Cerebellar nuclear complex (tissue), 1 donor: ENCODE measurements at regions not wholly inside any gene's neighbourhood (a gene's known extent, or its start where the extent isn't known, plus 50 kb on each side); places are given as distances from the start of the nearest gene placed in this dataset.

Experiments
- DNase-seq, 2 experiments: peaks; one replicate each; lab custom pipeline; 2025; lab: John Stamatoyannopoulos, UW

DNA sequence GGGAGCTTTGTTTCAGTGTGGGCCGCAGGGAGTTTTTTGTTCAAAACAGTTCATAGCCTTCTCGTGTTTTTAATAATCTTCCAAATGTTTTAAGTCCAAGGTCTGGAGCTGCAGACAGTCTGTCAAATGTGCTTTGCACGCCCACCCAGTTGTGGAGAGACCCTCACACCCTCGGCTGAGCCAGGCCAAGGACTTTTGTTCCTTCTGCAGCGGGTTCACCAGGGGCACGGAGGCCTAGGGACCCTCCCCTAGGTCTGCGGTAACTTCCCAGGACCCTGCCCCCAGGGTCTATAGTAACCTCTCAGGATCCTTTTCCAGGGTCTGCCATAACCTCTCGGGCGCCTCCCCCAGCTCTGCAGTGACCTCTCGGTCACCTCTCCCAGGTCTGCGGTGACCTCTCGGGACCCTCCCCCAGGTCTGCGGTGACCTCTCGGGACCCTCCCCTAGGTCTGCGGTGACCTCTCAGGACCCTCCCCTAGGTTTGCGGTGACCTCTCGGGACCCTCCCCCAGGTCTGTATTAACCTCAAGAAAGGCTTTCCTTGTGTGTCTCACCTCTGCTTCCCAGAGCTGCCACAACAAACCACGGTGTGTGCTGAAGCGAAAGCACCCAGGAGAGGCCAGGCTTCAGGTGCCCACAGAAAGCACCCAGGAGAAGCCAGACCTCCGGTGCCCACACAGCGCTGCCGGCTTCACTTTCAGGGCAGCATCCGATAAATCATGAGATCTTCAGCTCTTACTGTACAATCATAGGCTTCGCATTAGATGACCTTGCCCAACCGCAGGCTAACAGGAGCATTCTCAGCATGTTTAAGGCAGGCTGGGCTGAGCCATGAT, 301.9 kb upstream of the SALL3 start:
- no peak for DNase-seq

DNA sequence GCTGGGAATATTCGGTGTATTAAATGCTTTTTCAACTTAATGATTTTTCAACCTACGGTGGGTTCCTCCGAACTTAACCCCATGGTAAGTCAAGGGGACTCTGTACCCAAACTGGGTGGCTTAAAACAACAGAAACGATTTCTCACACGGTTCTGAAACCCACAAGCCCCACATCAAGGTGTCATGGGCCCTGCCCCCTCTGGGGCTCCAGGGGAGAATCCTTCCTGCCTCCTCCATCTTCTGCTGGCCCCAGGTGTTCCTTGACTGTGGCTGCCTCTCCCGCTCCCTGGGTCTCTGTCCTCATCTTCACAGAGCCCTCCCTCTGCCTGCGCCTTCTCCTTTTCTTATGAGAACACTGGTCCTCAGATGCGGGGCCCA, 301.3 kb upstream of the SALL3 start:
- no peak for DNase-seq

DNA sequence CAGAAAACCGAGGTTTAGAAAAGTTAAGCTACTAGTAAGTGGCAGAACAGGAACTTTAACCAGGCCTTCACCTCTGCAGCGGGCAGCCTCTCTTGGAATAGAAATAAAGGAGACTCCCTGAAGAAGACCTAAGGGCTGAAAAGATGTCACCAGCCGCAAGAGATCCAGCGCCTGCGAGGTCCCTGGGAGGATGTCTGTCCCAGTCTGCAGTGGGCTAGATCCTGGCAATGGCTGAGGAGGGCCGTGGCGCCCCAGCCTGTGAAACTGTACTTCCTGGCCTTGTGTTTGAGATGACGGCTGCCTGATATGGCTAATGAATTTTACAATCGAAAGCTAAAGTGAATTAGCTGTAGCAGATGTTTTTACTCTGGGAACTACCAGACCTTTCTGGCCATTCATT, 300.6 kb upstream of the SALL3 start:
- no peak for DNase-seq

DNA sequence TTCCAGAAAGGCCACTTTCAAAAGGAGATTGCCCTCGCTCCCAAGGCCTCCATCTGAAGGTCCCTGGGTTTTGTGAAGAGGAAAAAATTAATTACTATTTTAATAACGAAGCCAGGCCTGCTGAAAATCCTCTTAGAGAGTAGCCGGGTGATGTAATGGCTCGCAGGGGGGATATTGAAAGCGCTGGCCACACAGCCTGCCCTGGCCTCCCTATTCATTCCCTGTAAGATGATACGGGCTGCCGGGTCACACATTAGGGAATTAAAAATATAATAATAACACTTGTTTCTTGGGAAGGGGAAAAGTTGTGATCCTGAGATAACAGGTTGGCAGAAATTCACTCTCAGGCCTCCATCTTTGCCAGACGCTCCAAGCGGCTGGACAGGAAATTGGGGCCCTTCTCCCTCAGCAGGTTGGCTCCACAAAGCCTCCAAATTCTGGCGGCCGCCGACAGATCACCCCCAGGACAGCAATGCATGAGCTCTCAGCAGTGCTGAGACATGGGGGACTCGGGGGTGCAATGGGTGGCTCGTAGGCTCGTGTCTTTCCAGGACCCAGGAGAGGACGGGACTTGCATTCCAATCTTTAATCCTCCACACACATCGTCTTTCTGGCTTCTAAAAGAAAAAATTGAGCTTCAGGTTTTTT, 299.9 kb upstream of the SALL3 start:
- DNase-seq = no peak

DNA sequence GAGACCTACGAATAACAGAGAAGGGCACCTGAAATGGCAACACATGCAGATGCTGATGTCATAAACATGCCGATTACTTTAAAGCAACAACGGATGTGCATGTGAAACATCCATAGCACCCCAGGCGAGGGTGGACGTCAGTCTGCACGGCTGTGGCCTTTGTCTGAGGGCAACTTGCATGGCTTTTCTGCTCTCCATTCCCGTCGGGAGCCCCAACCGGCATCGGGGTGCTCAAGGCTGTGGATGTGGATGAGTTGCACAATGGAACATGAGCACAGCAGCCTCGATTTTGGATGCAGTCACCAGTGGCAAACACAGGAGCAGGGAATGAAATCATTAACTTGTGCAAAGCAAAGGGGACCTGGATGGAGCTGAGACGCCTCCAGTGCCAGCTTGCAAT, 298.2 kb upstream of the SALL3 start:
- DNase-seq = no peak

DNA sequence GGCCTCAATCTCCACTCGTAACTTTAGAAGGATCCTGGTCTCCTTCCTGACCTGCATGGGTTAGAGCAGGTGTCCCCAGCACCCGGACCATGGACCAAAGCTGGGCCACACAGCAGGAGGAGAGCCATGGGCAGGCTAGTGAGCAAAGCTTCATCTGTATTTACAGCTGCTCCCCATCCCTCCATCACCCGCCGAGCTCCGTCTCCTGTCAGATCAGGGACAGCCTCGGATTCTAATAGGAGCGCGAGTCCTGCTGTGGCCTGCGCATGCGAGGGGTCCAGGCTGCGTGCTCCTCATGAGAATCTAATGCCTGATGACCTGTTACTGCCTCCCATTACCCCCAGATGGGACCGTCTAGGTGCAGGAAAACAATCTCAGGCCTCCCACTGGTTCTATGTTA, 297.7 kb upstream of the SALL3 start:
- no peak for DNase-seq

DNA sequence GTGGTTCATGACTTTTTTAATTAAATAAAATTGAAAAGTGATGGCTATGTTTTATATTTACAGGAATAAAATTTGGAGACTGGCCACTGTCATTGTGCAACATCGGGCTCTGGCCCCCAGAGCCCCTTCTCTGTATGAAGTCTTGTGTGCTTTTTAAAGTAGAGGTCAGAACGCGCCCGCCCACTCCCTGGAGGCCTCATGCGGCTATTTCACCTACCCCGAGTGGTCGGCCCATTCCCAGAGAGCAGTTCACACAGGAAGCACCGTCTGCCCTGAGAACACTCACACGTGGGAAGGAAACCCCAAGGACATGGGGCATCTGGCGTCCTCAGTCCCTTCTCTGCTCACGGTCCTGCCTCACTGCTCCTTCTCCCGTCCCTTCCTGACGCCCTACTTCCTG, 296.9 kb upstream of the SALL3 start:
- no peak for DNase-seq

DNA sequence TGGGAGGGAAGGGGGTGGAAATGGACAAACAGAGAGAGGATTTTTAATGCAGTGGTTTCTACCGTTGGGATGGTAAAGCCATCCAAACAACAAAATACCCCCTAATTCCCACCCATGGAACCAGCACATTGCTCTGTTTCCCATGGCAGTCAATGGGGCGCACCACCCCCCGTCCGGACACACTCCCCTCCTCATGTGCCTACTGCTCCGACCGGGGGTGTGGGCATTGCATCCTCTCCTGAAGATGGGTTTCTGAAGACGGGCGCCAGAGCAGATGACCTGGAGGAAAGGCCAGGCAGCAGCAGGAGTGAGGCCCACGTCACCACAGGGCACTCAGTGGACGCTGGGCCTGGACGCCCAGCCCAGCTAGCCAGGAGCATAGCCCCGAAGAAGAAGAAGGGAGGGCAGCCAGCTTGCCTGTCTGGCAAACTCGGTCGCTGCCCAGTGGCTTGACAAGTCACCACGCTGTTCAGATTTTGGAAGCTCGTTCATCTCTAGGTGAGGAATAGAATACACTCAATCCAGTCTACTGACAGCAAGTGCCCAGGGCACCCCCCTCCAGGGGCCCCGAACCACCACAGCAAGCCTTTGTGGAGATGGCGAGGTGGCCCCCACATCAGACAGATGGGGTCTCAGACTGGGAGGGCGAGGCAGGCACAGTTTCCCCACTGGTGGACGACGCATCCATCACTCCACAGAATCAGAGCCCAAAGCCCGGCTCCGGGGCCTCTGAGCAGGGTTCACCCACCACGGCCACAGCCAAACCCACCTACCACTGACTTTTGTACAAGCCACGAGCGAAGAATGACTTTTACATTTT, 296.2 kb upstream of the SALL3 start:
- DNase-seq = no peak

DNA sequence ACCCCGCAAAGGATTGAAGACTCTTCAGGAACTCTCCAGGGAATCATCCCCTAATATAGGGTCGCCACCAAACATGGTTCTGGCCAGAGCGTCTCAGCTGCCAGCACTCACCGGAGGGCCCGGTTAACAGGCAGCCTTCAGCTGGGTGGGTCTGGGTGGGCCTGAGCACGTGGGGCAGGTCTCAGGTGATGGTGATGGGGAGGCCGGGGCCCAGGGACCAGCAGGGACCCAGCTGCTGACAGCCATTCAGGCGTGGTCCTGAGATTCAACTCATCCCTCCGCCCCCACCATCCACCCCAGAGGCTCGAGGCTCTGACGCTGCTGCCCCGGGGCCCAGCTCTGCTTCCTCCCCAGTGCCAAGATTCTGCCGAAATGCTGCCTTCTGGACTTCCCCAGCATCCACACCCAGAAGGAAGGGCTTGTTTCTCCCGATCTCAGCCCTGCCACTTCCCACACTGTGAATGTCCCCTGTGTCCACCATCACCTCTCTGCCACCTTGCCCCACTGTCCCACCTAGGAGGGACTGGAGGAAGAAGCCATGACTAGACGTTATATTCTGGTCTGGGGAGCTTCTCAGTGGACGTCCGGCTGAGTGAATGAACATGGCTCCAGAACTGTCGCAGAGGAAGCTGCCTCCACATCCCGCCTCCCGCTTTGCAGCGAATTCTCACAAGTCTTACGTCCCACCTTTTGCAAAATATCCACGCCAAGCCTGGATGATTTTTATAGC, 294.2 kb upstream of the SALL3 start:
- no peak for DNase-seq

DNA sequence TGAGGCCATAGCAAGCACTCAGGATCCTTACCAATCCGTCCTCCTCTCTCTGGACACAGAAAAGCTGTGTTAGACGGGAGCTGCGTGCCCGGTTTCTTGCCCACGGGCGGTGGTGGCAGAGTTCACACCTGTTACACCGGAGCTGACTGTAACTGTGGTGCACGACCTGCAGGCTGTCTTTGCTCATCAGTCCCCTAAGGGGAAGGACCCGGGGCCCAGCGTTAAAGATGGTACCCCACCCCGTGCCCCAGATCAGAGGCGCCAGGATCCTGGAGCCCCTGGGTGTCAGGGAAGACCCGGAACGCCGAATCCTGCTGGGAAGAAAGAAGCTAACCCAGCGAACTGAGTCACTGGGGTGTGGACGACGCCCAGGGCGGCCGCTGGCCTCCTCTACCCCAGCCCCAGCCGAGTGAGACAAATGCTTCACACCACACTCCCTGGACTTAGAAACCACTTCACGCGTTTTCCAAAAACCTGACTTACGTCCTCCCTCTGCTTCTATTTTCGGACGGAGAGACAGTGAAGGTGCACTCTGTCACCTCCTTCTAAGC, 293.6 kb upstream of the SALL3 start:
- DNase-seq = no peak

DNA sequence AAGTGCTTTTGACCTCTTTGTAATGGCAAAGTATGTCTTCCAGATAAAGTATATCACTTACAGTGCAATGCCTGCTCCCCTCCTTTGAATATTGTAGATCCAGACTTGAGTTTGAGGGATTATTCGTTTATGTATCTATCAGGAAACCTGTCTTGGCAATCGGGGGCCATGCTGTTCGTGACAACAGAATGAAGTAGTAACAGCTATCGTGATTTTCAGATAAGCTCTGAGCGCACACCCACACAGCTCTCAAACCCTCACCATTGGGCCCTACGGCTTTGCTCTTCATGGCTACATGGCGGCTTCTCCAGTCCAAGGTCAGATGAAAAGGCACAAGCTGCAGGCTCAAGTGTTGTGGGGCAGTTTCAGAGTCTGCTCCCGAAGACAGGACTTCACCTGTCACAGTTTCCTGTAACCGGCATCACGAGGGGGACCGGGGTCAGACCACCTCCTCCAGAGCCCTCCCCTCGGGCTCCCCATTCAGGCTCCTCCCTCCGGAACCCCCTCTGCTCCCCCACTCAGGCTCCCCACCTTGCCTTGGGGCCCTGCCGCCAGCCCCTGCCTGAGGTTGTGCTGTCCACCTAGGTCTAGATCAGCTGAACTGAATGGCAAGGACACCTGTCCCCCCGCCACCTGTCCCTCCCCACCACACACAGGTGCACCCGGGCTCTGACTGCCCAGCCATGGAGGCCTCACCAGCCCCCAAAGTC, 292.5 kb upstream of the SALL3 start:
- DNase-seq = no peak

DNA sequence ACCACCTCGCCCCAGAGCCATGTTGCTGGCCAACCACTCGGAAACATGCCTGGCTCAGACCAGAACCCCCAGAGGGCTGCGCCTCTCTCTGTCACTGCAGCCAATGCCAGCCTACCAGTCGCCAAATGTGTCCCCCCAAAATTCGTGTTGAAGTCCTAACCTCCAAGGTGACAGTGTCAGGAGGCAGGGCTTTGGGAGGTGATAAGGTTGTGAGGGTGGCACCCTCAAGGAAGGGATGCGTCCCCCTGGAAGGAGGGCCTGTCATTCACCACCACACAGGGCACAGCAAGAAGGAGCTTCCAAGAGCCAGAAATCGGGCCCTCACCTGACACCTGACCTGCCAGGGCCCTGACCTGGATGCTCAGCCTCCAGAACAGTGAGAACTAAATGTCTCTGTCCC, 291.9 kb upstream of the SALL3 start:
- DNase-seq = no peak

DNA sequence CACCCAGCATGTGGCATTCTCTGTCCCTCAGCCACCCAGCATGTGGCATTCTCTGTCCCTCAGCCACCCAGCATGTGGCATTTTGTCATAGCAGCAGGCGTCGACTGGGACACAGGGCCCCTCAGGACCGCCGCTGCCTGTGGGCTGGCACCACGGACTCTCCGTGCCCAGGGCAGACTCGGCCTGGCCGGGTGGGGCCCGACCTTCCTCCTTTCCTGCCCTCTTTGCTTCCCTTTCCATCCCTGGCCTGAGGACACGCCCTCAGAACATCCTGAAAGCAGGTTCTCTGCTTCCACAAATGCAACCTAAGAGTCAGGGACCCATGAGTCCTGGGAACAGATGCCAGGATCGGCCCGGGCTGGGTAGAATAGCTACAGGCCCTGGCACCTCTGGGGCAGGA, 291.4 kb upstream of the SALL3 start:
- no peak for DNase-seq

DNA sequence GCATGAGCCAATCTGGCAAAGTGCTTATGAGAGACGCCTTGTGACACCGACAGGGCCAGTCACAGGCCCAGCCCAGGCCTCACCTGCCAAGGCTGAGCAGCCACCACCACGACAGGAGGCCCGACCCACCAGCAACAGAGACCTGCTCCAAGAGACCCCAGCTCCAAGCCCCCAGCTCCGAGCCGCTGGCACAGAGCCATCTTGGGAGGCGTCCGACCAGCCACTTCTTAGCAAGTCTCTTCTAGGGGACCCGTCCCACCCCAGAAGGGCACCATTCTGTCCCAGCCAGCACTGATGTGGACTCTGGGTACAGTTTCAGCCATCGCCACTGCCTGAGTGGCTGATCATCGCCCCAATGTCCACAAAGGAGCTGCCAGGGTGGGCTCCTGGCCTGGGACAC, 290.7 kb upstream of the SALL3 start:
- no peak for DNase-seq

DNA sequence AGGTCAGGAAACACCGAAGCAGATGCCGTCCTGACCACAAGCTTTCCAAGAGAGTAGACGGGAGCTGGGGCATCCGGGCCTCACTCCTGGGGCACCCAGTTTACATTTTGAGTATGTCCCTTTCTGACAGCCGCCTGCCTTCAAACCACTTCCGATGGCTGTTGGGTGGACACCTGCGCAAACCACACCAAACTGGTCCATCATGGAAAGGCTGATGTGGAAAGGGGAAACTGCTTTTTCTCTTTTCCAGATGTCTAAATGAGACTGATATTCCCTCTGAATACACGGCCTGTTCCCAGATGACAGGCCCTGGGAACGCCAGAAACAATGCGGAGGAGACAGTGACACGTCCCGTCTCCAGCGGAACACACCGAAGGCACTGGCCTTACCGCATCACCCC, 290.0 kb upstream of the SALL3 start:
- DNase-seq = no peak

DNA sequence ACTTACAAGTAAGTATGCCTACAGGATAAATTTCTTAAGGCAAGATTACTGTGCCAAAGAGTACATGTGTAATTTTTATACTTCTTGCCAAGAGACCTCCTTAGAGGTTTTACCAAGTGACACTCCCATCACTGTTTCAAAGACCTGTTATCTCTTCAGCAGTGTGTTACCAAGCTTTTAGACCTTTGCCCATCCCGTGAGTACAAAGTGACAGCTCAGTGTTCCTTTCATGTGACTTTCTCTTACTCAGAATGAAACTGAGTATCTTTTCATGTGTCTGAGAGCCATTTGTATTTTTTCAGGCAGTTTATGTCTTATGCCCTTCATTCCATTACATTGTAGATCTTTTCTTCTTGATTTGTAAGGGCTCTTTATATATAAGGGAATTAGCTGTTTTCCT, 287.5 kb upstream of the SALL3 start:
- DNase-seq = no peak

DNA sequence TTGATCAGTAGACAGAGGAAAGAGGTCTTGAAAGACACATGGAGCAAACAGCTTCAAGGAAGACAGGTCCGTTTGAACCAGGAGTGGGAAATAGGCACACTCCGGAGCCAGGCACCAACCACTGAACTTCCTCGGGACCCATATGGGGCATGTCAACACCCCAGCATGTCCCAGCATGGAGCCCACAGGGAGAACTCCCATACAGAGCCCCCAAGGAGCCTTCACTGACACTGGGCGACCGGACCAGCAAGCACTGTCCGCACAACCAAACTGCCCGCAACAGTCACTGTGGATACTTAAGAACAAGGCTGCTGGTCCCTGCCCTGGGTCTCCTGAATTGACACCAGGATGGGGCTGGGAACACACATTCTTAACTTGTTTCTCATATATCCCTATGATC, 286.2 kb upstream of the SALL3 start:
- DNase-seq = no peak

DNA sequence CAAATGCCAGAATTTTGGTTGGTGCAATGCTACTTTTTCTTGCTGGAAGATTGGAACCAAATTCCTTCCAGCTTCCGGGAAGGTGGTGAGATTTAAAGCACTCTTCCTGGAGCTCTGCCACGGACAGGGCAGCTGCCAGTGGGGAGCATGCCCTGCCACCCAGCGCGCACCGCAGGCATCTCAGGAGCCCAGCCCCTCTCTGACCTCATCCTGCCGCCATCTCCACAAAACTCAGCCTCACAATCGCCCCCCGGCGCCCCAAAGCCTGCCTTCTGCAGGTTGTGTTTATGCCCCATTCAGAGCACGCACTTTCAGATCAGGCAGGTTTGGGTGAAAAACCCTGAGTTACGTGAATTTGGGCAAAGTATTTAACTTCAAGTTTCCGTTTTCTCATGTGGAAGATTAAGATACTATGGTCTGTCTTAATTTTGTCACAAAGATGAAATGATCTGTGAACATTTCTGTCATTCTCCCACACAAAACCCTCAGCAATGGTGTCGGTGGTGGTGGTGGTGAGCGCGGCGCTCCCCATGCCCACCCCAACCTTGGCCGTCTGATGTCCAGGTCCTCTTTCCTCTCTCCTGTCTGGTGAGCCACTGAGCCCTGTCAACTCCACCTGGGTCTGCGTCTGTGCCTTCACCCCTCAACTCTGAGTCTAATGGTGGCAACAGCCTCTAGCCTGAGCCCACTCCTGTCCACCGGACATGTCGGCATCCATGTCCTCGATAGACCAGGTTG, 282.8 kb upstream of the SALL3 start:
- DNase-seq = no peak

DNA sequence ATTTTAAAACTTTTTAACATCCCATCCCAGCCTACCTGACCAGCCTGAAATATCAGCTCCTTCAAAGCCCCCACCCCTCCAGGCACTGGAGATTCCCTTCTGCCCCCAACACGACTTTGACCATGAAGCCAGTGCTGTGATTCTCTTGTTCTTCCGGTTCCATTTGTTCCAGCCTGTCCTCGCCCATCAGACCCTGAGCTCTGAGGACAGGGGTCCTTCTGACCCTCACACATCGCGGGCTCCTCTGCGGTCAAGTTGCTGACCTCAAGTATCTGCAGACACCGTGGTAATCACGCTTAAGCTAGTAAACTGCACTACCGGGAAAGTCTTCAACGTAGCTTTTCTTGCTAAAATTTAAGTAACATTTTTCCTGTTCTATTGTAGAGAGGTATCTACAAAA, 282.2 kb upstream of the SALL3 start:
- DNase-seq = no peak

DNA sequence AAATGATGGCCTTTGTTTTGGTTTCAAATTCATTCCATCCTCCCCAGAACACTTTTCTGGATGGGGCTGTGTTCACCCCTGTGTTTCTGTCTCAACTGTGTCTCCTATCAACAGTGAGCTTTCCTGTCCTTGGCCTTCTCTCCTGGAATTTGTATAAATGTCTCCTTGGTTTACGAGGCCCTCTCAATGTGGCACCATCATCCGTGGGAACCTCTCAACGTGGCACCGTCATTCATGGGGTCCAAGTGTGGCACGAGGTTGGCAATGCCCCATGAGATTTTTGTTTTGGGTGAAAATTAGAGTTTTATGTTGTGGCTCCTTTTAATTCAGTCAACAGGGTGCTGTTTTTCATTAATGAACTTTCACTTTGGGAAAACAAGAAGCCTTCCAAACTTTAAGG, 280.7 kb upstream of the SALL3 start:
- DNase-seq = no peak

DNA sequence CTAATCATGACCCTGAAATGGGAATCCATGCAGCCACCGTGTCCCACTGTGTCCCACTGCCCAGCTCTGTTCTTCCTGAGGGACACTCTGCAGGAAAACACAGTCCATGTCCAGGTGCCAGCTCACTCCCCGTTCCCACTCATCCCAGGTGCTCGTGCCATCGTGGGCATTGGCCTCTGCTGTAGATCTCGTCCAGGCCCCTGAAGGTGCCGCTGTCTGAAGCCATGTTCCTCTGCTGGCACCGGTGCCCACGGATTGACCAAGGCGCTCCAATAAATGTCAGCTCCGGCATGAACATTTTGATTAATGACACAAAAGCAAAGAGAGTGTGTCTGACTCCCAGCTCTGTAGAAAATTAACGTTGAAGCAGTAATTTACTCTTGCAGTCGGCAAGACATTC, 280.1 kb upstream of the SALL3 start:
- no peak for DNase-seq
